ENCODE measurements at regions not wholly inside any gene's neighbourhood (a gene's known extent, or its start where the extent isn't known, plus 50 kb on each side); places are given as distances from the start of the nearest gene placed in this dataset.

GRCh38 chr9:80399606-80400005 is 827.8 kb downstream of the TLE4 start:
- no peak for DNase-seq

DNA sequence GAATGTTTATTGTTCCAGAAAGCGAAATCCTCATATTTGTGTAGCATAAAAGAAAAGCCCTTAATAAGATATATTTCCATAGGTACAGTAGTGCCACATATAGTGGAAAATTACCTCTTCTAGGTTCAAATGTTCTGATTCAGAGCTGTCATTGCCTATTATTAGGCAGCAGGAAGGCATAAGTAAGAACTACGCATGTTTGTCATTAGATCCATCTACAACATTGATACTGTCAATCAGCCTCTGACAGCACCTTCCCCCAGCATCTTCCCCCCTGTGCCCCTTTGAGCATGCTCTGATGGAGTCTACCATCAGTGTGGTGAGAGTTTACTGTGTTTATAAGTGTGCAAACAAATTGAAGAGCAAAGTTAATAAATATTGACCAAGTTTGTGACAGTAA is 816.1 kb downstream of the TLE4 start:
- no peak for DNase-seq

DNA sequence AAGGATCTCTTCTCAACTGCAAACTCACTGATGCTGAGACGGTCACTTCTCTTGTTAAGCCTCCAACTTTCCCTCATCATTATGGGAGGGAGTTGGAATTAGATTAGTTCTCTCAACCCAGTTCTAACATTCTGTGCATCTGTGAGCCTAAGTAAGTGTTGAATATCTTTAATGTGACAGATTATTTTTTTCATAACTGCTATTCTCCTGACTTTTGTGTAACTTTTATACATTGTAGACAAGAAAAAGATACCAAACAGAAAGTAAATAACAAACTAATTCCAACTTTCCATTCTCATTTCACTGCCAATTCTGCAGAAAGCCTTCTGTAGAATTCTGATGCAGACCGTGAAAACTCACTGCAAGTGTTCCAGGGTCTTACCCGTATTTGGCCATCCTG is 813.5 kb downstream of the TLE4 start:
- no peak for DNase-seq

DNA sequence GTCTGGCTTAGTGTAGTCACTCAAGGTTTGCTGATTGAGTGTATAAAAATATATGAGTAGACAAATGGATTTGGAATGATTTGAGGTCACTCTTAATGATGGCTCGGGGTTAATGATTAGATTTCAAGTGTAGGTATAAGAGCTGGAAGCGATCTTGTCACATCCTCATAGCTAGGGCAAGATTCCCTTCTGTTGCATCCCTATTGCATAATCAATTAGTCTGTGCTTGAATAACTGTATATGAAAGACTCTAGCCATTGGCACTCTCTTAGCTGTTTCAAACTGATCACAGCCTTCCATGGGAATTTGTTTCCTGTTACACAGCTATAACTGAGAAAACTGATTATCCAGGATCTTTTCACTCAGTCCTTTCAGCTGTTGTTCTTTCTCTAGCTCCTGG is 811.6 kb downstream of the TLE4 start:
- DNase-seq = no peak

GRCh38 chr9:80382211-80382891 is 810.6 kb downstream of the TLE4 start:
- no peak for DNase-seq

DNA sequence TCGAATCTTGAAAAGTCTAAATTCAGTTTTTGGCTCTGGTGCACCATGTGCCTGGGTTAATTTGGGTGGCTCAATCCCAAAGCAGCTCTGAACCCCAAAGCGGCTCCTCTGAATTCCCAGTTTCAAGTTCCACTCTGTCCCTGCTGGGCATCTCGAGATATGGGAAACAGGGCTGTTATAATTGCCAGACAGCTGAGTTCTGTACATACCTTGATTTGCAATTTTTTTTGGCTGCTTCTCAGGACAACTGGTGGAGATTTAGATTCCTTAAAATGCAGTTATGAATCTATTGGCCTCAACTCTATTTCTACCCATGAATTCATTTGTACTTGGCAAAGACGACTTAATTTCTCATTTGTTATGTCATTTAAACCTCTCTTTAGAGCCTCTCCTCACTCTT is 808.5 kb downstream of the TLE4 start:
- DNase-seq = no peak

DNA sequence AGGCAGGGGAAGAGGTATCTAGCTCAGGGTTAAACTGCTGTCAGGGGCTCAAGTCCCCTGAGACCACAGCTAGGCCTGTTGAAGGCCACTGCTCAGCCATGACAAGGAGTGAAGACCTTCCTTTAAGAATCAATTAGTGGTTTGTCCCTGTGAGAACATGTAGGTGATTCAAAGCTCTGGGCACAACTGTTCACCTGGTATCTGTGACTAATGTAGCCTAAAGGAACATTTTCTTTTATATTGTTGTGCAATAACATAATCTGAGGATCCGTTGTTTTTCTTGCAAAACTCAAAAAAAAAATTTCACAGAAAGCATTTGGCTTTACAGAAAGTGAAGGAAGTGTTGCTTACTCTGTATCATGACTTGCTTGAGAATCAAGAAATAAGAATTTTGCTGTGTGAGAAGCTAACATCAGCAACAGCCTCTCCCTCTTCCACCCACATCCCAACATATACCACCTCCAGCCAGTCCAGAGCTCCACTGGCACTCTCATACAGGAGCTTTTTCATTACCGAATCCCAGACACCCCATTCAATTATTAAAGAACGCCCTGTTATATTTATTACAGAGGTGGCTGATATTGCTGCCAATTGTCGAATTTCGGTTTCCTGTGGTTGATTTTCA is 807.0 kb downstream of the TLE4 start:
- no peak for DNase-seq

GRCh38 chr9:80376180-80376579 is 804.4 kb downstream of the TLE4 start:
- DNase-seq = peak; percentile 9

DNA sequence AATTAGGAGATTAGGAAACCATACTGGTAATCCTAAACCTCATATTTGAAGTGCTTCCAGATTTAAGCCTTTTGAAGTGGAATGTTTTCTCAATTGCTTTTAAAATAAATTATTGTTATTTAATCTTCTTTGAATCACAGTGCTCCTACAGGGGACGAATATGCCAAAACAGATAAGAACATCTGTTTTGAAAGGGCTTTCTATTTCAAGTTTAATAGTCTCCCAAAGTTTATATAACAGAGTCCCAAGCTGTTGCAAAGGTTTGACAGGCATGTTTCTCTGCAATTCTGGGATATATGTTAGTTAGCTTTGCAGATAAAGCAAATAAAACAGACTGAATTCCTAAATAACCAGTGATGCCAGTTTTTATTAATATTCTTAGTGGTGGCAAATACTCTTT is 803.7 kb downstream of the TLE4 start:
- DNase-seq = no peak

- no peak for DNase-seq
Observed at GRCh38 chr9:80369641-80370040, 797.9 kb downstream of the TLE4 start.

- DNase-seq = no peak
Observed at GRCh38 chr9:80366626-80367025, 794.9 kb downstream of the TLE4 start.

GRCh38 chr9:80359941-80360881 is 788.4 kb downstream of the TLE4 start:
- DNase-seq = no peak

DNA sequence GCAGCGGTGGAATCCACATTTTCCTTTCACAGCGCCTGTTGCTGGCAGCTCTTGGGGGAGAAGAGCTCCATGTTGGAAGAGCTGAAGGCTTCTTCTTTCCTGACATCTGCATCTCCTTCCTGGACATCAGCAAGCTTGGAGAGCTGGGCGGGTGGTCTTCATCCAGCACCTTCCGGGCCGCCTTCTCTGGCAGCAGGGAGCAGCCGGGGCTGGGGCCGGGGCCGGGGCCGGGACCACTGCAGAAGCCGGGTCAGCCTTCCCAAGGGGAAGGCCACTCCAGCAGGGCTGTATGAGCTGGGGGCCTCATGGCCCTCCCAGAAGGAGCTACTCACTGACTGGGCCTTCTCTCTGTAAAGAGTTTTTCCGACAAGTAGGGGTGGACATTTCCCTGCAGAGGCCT is 787.5 kb downstream of the TLE4 start:
- no peak for DNase-seq

GRCh38 chr9:80352967-80353366 is 781.2 kb downstream of the TLE4 start:
- DNase-seq = no peak

DNA sequence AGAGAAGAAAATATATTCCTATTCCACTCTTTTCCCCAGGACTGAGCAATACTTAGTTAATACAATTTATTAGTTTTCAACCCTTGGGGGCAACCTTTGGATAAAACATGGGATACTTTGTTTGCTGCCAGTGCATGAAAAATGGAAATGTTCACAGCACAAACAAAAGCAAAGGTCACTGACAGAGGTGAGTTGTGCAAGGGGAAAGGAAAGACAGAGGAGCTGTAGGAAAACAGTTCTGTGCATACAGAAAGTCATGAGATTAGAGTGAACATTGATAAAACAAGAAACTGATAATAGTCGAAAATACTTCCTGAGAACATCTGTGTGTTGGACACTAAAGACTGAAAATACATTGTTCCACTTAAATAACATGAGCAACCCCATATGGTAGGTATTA is 779.8 kb downstream of the TLE4 start:
- no peak for DNase-seq

- no peak for DNase-seq
Observed at GRCh38 chr9:80326105-80326504, 754.3 kb downstream of the TLE4 start.

GRCh38 chr9:80320916-80321315 is 749.2 kb downstream of the TLE4 start:
- peak; percentile 67 for DNase-seq

DNA sequence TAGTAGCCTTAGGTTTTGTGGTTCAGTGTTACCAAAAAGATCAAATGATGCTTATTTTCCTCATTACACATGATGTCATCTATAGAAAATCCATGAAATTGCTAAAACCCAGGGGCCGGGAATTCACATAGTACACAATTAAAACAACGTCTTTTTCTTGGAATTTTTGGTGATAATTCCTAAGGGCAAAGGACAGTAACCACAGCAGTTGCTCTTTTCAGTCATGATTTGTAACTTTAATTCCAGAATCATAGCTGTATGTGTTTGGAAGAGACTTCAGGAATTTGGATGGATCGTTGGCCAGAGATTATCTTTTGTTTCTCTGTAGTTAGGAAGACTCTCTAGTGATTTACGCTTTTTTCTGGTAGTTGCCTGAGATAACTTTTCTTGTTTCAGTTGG is 748.7 kb downstream of the TLE4 start:
- peak; percentile 61 for DNase-seq

- DNase-seq = no peak
Observed at GRCh38 chr9:80305136-80305535, 733.4 kb downstream of the TLE4 start.

GRCh38 chr9:80294955-80295354 is 723.2 kb downstream of the TLE4 start:
- DNase-seq = no peak

DNA sequence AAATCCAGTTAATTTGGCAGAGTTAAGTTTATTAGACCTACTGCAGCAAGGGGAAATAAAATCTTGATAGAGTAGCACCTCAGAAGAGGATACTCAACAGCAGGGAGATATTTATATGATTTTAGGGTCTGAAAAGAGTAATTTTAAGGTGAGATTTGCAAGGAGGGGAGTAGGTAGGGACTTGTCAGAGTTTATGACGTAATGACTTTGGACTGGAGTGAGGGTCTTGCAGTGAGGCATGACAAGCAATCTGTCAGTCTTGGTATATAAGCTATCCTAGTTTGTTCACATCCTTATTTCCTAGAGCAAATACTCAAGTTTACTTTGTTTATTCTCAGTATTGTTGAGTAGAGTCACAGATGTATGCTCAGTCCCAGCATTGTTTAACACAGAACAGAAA is 722.6 kb downstream of the TLE4 start:
- no peak for DNase-seq

DNA sequence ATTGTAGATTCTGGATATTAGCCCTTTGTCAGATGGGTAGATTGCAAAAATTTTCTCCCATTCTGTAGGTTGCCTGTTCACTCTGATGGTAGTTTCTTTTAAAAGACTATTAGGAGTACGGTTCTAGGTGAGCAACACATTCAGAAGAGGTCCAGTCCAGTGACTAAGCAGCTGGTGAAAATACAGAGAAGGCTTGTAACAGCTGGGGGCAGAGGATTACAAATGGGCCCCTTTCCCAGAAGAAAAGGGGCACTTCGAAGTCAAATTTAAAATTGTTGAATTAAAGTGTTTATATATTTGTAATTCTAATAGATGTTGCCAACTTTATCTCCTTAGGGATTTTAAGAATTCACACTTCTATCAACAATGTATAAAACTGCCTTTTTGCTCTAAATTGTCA is 720.5 kb downstream of the TLE4 start:
- no peak for DNase-seq

DNA sequence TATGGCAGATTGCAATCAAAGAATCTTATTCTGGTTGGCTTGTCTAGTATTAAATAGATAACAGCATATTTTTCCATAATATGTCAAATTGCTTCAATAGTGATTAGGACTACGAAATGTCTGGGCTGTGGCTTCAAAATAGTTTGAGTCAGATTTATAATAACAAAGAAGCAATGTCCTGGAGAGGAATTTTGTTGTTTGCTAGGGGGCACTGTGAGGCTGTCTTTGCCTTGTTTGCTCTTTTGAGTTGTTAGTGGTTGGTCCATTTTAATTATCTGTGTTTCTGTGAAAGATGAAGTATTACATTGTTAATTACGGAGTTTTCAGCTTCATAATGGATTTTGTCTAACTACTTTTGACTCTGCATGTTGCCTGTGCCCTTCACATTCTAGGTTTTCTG is 713.6 kb downstream of the TLE4 start:
- DNase-seq = peak; percentile 24

- no peak for DNase-seq
Observed at GRCh38 chr9:80282766-80283165, 711.0 kb downstream of the TLE4 start.
